HepG2 (cell line): ENCODE measurements at regions not wholly inside any gene's neighbourhood (a gene's known extent, or its start where the extent isn't known, plus 50 kb on each side); places are given as distances from the start of the nearest gene placed in this dataset.

ENCODE experiments used
- ASH2L ChIP-seq: fragments of 300-600, 200-600 bp; sonication (generic); IDR thresholded peaks from 2 replicates; pipeline ENCODE4 v1.7.0; 2017; ENCODE audit warnings: low read depth, mild to moderate bottlenecking, moderate library complexity, mixed read lengths, low read length; ENCODE audit not compliant: insufficient read length
- HNF4G ChIP-seq, 2 experiments: sonication (generic) in 1 of 2; formaldehyde crosslinking in 1 of 2; IDR thresholded peaks; 2 replicates each; pipeline versions ENCODE4 v1.4.0 to v1.6.1; 2011 to 2020; ENCODE audit warnings: borderline replicate concordance in 2 of 2, low read depth in 2 of 2, mild to moderate bottlenecking in 2 of 2, low read length in 1 of 2, missing genetic modification reagents in 1 of 2, moderate library complexity in 1 of 2
- MED8 ChIP-seq: sonication (generic); formaldehyde crosslinking; IDR thresholded peaks from 2 replicates; pipeline ENCODE4 v1.8.1; 2023; ENCODE audit warnings: mild to moderate bottlenecking, missing genetic modification reagents; ENCODE audit not compliant: insufficient replicate concordance
- PHB2 ChIP-seq: fragments of 450-650 bp; IDR thresholded peaks from 2 replicates; pipeline ENCODE4 v1.6.1; 2018; ENCODE audit not compliant: partially characterized antibody
- POGZ ChIP-seq: sonication (generic); formaldehyde crosslinking; IDR thresholded peaks from 2 replicates; pipeline ENCODE4 v1.4.0; 2020; ENCODE audit warnings: mild to moderate bottlenecking, missing genetic modification reagents
- PPARG ChIP-seq: conservative IDR thresholded peaks from 2 replicates; pipeline ENCODE4 v1.6.1; 2016; ENCODE audit warnings: missing biosample characterization, missing genetic modification reagents
- PRMT3 ChIP-seq: sonication (generic); formaldehyde crosslinking; IDR thresholded peaks from 2 replicates; pipeline ENCODE4 v1.8.1; 2022; ENCODE audit warnings: low read depth, mild to moderate bottlenecking, moderate library complexity, missing genetic modification reagents, borderline replicate concordance
- RELA ChIP-seq: sonication (generic); formaldehyde crosslinking; IDR thresholded peaks from 2 replicates; pipeline ENCODE4 v1.4.0; 2020; ENCODE audit warnings: missing genetic modification reagents
- SYNCRIP ChIP-seq: fragments of 200-400 bp; formaldehyde crosslinking; IDR thresholded peaks from 2 replicates; pipeline ENCODE4 v1.6.1; 2018; ENCODE audit warnings: mild to moderate bottlenecking, low read depth, low read length; ENCODE audit not compliant: insufficient read depth
- THRA ChIP-seq: sonication (generic); formaldehyde crosslinking; IDR thresholded peaks from 2 replicates; pipeline ENCODE4 v1.4.0; 2020; ENCODE audit warnings: missing genetic modification reagents, borderline replicate concordance
- ZNF563 ChIP-seq: sonication (generic); formaldehyde crosslinking; IDR thresholded peaks from 2 replicates; pipeline ENCODE4 v1.8.0; 2022; ENCODE audit warnings: mild to moderate bottlenecking, moderate library complexity, missing genetic modification reagents
- ZNF607 ChIP-seq: sonication (generic); formaldehyde crosslinking; IDR thresholded peaks from 2 replicates; pipeline ENCODE4 v1.5.1; 2020; ENCODE audit warnings: missing genetic modification reagents, mild to moderate bottlenecking, borderline replicate concordance
- ZNF749 ChIP-seq: sonication (generic); formaldehyde crosslinking; IDR thresholded peaks from 2 replicates; pipeline ENCODE4 v1.8.0; 2022; ENCODE audit warnings: mild to moderate bottlenecking, missing genetic modification reagents, moderate library complexity, borderline replicate concordance
- ZNF770 ChIP-seq: sonication (generic); formaldehyde crosslinking; IDR thresholded peaks from 2 replicates; pipeline ENCODE4 v1.5.0; 2020; ENCODE audit warnings: mild to moderate bottlenecking, missing genetic modification reagents
- TF ChIP-seq, protein P1 (sequence below): fragments of 450-650 bp; IDR thresholded peaks from 2 replicates; pipeline ENCODE4 v1.6.1; 2016
- TF ChIP-seq, protein P2 (sequence below): sonication (generic); formaldehyde crosslinking; IDR thresholded peaks from 2 replicates; pipeline ENCODE4 v1.8.0; 2022; ENCODE audit warnings: mild to moderate bottlenecking, missing genetic modification reagents; ENCODE audit not compliant: insufficient replicate concordance
- TF ChIP-seq, protein P3 (sequence below): sonication (generic); formaldehyde crosslinking; IDR thresholded peaks from 2 replicates; pipeline ENCODE4 v1.8.1; 2023; ENCODE audit warnings: mild to moderate bottlenecking, missing genetic modification reagents

GRCh38 chr20:50405915-50406609 is 104.1 kb upstream of the PTPN1 start (continued):
- peak; percentile 99 for TF ChIP-seq THRA (CRISPR knock-in tag)
- peak; percentile 93; the same call in 1 of the 2 replicates for TF ChIP-seq RELA (CRISPR knock-in tag)
- no peak for TF ChIP-seq ZNF563
- no peak for TF ChIP-seq SYNCRIP
- TF ChIP-seq, protein P1, sequence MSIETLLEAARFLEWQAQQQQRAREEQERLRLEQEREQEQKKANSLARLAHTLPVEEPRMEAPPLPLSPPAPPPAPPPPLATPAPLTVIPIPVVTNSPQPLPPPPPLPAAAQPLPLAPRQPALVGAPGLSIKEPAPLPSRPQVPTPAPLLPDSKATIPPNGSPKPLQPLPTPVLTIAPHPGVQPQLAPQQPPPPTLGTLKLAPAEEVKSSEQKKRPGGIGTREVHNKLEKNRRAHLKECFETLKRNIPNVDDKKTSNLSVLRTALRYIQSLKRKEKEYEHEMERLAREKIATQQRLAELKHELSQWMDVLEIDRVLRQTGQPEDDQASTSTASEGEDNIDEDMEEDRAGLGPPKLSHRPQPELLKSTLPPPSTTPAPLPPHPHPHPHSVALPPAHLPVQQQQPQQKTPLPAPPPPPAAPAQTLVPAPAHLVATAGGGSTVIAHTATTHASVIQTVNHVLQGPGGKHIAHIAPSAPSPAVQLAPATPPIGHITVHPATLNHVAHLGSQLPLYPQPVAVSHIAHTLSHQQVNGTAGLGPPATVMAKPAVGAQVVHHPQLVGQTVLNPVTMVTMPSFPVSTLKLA = peak; percentile 51
- TF ChIP-seq PRMT3 = no peak
- no peak for TF ChIP-seq ZNF770 (CRISPR knock-in tag)
- TF ChIP-seq, protein P2, sequence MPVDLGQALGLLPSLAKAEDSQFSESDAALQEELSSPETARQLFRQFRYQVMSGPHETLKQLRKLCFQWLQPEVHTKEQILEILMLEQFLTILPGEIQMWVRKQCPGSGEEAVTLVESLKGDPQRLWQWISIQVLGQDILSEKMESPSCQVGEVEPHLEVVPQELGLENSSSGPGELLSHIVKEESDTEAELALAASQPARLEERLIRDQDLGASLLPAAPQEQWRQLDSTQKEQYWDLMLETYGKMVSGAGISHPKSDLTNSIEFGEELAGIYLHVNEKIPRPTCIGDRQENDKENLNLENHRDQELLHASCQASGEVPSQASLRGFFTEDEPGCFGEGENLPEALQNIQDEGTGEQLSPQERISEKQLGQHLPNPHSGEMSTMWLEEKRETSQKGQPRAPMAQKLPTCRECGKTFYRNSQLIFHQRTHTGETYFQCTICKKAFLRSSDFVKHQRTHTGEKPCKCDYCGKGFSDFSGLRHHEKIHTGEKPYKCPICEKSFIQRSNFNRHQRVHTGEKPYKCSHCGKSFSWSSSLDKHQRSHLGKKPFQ (CRISPR knock-in tag) = no peak
- peak; percentile 75 for TF ChIP-seq POGZ (CRISPR knock-in tag)
- TF ChIP-seq PHB2 = no peak
- TF ChIP-seq ZNF749 (CRISPR knock-in tag) = 0 out of 2 replicates have a peak, but pooled peaks have one; percentile 59
- peak; percentile 90 for TF ChIP-seq MED8 (CRISPR knock-in tag)
- TF ChIP-seq, protein P3, sequence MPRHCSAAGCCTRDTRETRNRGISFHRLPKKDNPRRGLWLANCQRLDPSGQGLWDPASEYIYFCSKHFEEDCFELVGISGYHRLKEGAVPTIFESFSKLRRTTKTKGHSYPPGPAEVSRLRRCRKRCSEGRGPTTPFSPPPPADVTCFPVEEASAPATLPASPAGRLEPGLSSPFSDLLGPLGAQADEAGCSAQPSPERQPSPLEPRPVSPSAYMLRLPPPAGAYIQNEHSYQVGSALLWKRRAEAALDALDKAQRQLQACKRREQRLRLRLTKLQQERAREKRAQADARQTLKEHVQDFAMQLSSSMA = no peak
- TF ChIP-seq HNF4G (IDR thresholded peaks at IDR 0.05; ENCODE audit: borderline replicate concordance, low read depth, low read length) = peak; percentile 68; the same call in 1 of the 2 replicates
- peak; percentile 42; the same call in 1 of the 2 replicates for TF ChIP-seq HNF4G (CRISPR knock-in tag; IDR thresholded peaks at IDR 0.05; ENCODE audit: borderline replicate concordance, low read depth)
- peak; percentile 44 for TF ChIP-seq ASH2L
- peak; percentile 64; the same call in 1 of the 2 replicates for TF ChIP-seq ZNF607
- TF ChIP-seq PPARG (CRISPR knock-in tag) = peak; percentile 97
